ENCODE measurements at regions not wholly inside any gene's neighbourhood (a gene's known extent, or its start where the extent isn't known, plus 50 kb on each side); places are given as distances from the start of the nearest gene placed in this dataset.
"Not testable (repeated sequence)": the region's sequence is repeated elsewhere in the genome, so short reads cannot be mapped to it uniquely, and the experiment has no call there.

DNA sequence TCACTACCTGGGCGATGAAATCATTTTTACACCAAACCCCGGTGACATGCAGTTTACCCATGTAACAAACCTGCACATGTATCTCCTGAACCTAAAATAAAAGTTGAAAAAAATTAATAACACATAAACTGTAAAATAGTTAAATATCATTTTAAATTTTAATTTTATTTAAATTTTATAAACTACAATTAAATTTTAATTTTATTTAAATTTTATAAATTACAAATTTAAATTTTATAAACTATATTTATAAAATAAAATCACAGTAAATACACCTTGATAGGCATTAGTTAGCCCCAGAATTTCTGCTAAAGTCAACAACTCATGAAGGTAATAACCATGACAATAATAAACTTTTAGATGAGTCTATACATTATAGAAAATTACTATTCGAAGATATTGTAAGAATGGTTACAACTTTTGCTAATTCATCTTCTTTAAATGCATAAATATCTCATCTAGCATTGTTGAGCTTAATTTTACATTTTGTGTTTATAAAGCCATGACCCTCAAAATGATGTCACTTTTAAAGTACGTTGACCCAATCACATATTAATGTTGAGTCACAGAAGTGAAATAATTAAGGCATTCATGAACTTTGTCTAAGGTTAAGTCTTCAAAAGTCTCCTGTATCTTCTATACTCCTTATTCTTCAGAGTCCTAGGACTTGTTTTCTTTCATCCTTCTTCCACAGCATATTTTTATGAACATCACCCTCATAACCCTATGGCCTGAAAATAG is 755.8 kb upstream of the LCORL start:
- no peak for DNase-seq (ENCODE audit: low read depth, low spot score)

DNA sequence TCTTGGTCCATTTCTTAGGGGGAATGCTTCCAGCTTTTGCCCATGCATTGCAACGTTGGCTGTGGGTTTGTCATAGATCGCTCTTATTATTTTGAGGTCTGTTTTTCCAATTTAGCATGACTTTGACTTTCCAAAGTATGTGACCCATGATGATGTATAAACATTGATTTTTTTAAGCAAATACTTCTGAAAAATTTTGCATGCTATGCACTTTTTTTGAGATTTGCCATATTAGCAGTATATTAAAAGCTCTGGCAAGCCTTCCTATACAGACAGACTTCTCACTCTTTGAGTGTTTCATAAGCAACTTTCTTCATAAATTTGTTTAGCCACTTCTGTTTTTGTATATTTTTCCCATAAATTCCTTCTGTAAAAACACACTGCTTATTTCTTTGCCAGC is 746.4 kb upstream of the LCORL start:
- DNase-seq (ENCODE audit: low read depth, low spot score), result no peak

DNA sequence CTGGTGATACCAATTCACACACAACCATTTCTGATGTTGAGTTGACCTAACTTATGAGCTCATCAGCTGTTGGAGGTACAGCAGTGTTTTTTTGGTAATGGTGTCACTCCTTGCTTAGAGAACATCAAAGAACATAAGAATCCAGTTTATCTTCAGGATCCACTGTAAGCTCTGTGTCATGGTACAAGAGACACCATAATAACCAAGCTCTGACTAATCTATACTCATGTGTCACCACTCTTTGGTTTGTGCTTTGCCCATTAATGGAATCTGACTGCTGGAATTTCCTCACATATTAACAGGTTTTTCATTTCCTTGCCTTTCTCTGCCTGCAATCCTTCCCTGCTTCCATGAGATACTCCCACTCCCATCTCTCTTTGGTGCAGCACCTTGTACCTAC is 735.1 kb upstream of the LCORL start:
- DNase-seq (ENCODE audit: low read depth, low spot score), result no peak

DNA sequence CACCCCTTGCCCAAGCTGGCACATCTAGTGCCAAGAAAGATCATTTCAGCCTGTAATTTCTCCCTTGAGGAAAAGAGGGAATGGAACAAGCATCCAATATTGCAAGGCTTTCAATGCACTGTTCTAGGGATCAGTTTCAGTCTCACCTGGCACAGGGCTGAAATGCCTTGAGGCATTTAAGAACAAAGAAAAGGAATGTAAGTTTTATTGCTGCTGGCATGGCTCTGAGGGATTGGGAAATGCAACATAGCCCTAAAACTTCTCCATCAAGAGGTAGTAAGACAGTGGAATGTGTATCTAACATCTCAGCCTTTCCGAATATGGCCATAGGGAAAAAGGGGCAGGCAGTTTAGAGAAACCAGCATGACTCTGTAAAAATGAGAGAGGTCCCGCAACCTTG is 732.6 kb upstream of the LCORL start:
- peak; percentile 3 for DNase-seq (ENCODE audit: low read depth, low spot score)

DNA sequence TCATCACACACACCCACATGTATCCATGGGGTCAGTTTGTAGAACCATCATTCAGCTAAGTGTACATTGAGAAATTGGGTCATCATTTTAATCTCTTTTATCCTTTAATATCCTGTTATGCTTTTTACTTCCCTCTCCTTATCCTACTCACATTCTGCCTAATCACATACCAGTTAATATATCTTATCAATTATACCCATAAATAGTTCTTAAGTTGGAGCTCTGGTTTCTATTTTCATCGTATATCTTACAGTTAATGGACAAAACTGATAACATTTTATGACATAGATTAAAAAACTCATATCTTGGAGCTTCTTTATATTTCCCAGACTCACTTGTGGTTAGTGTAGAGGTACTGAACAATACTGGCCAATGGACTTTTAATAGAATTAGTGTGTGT is 729.5 kb upstream of the LCORL start:
- DNase-seq (ENCODE audit: low read depth, low spot score), result no peak

DNA sequence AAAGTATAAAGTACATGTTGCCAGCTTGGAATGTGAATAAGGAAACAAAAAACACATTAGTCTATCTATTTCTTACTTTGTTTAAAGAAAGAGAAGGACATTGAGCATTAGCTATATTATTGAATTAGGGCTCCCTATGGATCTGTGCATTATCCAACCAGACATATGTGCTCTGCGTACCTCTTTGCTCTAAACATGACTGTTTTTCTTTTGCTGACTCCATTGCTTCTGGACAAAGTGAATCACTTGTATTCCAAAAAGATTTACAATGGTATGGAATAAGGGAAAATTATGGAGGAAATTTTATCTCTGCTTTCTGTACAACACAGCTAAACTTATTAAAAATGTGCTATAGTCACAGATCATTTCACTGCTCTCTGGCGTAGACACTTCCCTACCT is 727.8 kb upstream of the LCORL start:
- DNase-seq (ENCODE audit: low read depth, low spot score), result no peak

DNA sequence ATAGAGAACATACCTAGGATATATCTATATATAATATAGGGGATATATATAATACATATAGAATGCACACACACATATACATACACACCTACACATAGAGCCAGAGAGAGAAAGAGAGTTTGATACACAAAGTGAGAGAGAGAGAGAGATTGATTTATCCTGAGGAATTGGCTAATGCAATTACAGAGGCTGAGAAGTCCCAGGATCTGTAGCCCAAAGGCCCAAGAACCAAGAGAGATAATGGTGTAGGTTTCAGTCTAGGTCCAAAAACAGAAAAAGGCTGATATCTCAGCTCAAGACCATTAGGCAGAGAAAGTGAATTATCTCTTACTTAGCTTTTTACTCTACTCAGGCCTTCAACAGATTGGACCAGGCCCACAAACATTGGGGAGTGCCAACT is 715.0 kb upstream of the LCORL start:
- no peak for DNase-seq (ENCODE audit: low read depth, low spot score)

DNA sequence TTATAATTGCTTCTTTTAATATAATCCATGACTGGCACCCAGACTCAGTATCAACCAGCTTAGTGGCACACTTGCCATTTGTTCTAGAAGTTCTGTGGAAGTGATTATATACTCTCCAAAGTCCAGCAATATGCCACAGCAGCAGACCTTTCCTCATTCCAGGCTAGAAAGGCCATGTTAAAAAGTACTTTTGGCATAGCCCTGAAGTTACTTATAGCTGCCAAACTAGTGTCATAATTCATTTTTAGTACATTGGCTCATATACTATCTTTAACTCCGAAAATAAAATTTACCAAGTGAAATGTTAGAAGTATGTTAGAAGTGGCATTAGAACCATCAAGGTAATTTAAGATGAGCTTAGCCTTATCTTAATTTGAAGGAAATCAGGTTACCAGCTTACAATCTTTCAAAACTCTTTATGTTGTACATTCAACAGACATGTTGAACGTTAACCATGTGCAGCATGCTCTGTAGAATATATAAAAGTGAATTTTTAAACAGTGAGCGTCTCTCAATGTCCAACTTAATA is 714.2 kb upstream of the LCORL start:
- no peak for DNase-seq (ENCODE audit: low read depth, low spot score)

DNA sequence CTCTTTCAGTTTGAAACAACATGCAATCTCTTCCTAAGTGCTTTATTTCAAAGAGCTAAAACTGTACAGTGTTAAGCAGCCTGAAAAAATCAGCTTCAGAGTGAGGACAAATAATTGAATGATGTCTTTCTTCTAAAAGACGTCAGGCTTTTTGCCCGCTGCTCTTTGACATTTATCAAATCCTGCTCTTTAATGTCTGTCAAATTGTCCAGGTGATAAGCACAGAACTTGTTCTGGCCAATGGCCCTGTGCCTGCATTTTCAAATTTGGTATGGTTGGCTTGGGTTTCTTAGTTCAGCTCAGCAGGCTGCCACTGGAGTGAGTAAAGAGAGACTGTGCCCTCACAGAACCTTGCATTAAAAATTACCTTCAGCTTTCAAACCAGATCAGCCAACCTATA is 712.9 kb upstream of the LCORL start:
- no peak for DNase-seq (ENCODE audit: low read depth, low spot score)

DNA sequence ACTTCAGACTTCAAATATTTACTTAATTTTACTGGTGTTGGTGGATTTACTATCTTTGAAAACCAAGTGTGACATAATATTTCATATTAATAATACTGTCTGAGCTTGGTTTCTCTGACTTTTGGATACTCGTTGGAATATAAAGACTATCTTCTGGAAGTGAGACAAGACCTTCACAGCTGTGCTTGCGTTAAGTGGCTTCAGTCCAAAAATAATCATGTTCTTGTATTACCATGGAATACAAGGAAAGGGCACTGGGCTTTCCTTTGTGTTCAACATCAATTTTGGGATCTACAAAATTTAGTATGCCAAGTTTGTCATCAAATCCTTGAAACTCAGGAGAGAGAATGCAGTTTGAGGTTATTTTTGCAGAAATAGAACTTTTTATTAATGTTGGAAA is 712.4 kb upstream of the LCORL start:
- DNase-seq (ENCODE audit: low read depth, low spot score), result no peak

DNA sequence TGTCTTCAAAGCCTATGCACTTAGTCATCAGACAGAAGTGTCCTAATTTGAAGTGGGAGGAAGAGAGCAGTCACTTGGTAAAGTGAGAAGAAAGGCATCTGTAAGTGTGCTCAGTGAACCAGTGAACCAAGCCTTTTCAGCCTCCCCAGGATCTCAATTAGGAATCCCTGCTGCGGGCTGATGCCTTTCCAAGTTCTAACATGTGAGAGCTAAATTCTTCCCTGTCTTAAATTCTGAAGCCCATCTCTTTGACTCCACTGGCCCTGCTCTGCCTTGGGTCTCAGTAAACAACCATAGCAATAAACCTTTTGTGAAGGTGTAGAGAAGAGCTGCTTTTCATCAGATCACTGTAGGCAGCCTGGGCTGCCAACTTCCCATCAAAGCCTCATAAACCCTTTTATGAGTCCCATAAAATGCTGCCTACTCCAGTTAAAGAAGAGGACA is 701.2 kb upstream of the LCORL start:
- no peak for DNase-seq (ENCODE audit: low read depth, low spot score)

DNA sequence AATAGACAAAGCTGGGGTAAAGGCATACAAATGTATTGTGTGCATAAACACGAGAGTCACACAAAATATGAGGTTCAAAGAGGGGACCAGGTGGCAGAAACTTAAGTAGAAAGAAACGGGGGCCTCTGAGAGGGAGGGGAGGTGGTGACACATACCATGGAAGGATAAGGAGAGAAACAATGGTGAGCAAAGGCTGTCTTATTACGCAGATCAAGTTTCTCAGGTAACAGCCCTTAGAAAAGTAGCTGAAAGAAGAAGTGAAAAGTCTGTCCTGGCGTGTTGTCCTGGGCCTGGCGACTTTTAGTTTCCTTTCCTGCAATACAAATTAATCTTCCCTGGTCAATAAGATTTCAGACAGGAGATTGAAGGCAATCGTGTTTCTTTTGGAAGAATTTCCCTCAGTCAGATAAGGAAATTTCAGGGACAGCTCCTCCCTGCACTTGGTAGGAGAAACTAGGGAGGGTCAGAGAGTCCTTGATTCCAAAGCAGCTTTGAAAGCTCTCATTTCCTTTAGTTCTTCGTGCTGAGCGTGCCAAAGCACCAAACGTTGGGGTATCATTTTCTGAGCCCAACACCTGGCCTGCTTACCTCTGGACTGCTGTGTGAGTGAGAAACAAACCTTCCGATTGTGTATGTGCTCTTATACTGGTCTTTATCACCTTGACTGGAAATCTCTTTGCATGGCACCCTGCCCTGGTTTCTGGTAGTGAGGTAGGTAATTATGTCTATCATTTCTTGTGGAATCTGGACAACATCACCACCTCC is 676.7 kb upstream of the LCORL start:
- no peak for DNase-seq (ENCODE audit: low read depth, low spot score)

DNA sequence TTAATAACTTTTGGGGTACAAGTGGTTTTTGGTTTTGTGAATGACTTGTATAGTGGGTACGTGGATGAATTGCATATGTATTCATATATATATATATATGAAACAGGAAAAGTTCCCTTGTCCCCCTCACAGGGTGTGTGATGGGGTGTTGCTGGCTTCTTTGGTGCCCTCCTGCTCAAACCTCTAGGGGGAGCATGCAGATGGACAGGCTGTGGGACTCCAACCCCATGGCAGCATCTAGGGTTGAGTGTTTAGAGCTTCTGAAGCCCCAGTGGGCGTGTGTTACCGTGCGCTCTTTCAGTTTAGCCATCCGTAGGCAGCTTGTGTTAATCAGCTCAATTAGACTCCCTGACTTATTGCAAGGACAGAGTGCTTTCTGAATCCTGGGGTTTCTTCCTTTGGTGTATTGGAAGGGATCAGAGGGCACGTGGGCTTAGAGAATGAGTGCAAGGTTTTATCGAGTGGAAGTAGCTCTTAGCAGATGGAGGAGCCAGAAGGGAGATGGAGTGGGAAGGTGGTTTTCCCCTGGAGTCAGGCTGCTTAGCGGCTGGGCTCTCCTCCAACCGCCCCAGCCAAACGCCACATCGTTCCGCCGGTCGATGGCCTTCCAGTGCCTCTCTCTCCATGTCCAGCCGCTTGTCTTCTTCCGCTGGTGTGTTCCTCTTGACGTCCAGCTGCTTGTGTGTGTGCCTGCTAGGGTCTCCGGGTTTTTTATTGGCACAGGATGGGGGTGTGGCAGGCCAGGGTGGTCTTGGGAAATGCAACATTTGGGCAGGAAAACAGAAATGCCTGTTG is 674.4 kb upstream of the LCORL start:
- DNase-seq (ENCODE audit: low read depth, low spot score), result no peak

DNA sequence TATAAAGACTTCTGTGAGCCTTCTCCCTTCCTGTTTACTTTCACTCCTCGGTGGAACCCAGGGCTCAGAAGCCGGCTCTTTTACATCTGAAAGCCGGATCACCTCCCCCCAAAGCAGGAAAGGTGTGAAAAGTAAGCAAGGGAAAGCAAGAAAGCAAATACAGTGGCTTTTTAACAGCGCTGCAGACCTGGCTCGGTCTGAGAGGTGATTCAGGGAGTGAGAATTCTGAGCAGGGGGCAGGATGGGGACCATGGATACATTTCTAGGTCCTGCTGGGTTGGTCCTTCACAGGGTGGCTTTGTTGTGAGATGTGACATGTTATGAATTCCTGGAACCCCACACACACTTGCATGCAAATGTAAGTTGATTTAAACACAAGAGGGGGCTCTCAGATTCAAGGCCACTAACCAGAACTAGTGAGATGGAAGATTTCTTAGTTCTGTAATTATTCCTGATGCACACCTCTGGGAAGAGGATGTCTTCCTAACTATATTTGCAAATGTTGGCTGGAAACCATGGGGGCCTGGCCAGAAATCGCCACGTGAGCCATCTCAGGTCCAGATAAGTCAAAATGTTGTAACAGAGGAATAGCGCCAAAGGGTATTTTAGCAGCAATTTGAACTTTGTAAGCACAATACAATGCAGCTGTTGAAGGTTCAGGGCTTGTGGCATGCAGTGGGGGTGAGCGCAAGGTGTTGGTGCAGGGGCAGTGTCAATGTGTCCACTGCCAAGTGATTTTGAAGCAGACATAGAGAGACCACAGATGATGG is 670.1 kb upstream of the LCORL start:
- DNase-seq (ENCODE audit: low read depth, low spot score), result peak; percentile 99

DNA sequence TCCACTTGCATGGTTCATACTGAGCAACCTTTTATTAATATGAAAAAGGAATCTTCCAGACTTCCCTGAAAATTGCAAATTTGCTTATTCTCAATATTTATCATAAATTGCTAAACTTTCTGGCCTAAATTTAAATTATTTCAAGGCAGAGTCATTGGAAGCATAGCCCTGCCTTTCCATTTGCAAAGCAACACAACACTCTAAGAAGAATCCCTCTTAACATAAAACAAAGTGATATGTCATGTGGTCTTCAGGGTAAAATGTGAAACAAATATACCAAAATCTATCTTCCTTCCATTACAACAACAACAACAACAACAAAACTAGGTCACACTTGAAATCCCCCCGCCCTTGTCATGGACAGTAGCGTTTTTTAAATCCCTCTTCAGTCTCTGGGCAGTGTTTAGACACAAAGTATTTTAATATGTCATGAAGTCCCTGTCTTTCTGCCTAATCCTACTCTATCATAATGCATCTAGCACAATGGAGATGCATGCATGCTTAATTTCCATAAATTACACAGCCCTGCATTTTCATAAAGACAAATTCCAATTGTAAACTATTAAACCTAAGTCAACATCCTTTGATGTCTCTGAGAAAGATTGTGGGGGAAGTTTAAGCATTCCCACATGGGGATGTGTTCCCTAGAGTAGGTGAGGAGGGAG is 668.9 kb upstream of the LCORL start:
- DNase-seq (ENCODE audit: low read depth, low spot score), result no peak

DNA sequence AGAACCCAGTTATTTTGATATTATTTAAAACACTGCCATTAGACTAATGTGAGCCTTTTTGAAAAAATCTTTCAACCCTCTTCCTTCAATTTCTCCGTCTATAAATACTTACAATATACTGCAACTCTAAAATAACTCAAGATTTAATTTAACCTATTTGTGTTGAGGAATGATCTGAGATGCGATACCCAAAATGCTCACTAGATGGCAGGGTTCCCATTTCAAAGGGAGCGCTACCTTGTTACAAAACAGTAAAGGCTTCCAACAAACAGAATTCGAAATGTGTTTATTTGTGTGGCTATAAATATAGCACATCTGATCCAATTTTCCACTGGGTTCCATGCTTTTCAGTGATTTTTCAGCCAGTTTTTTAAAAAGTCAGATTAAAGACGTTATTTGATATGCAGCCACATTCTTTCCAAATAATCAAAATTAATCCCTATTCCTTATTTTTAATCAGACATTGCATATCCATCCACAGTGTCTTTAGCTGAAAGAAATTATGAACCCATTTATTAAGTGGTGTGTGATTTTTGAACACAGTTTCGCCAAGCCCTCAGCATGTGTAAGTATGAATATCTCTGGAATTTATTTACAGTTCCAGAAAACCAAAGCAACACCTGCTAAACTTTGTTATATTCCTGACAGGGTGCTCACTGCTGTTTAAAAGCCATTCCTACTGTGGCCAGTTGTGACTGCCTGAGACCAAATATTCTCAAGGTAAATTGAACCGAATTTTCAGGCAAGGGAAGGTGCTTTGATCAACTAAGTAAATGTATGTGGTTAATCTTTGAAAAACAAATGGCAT is 668.0 kb upstream of the LCORL start:
- DNase-seq (ENCODE audit: low read depth, low spot score), result peak; percentile 15

DNA sequence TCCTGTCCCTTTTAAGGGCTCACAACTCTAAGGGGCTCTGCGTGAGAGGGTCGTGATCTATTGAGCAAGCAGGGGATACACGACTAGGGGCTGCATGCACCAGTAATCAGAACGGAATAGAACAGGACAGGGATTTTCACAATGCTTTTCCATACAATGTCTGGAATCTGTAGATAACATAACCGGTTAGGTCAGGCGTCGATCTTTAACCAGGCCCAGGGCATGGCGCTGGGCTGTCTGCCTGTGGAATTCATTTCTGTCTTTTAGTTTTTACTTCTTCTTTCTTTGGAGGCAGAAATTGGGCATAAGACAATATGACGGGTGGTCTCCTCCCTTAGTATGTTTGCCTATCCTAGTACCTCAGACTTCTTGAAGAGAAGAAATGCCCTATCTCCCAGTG is 666.8 kb upstream of the LCORL start:
- DNase-seq (ENCODE audit: low read depth, low spot score), result not testable (repeated sequence)

DNA sequence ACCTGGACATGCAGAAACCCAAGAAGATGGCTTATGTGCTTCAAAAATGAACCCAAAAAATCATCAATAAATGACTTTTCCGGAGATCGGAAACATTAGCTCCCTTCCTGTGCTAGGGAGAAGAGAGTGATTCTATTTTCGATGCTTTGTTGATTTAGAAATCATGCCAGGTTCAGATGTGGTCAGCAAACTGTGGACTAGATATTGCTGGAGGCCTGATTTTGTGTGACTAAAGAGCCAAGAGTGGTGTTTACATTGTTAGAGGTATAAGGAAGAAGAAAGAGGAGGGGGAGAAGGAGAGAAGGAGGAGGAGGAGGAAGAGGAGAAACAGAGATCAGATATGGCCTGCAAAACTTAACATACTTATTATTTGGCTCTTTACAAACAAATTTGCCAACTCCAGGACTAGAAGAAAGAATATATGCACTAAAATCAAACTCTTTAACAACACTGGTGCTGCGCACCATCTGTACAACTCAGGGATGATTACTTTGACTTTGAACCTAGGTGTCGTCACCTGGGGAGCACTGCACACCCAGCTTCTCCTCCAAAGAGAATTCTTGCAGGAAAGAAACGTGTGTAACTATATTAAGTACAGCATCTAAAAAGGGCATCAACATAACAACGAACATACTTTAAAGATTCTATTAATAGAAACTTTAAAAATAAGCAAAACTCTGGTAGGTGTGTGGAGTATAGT is 664.9 kb upstream of the LCORL start:
- DNase-seq (ENCODE audit: low read depth, low spot score), result no peak

DNA sequence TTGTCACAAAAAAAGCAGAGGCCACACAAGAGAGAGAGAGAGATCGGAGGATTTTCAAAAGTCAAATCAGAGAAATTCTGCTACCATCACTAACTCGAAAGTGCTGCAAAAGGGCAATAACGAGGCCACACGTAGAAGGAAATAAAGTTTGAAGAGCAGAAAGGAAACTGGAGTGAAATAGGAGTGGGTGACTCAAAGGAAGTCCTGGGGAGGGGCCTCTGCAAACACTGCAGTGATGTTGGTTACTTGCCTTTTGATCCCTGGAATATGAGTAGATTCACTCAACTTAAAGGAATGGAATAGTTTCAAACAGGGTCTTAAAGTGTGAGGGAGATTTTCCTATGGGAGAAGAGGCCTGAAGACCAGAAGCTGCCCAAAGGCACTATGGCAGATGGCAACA is 663.4 kb upstream of the LCORL start:
- no peak for DNase-seq (ENCODE audit: low read depth, low spot score)

Measured in iPS DF 19.7 (cell line).